ENCODE measurements at regions not wholly inside any gene's neighbourhood (a gene's known extent, or its start where the extent isn't known, plus 50 kb on each side); places are given as distances from the start of the nearest gene placed in this dataset.
"Not testable (repeated sequence)": the region's sequence is repeated elsewhere in the genome, so short reads cannot be mapped to it uniquely, and the experiment has no call there.

GRCh38 chr5:57429513-57430120, 53.0 kb downstream of the ACTBL2 start:
- intact Hi-C loops (cut with DNase I; ENCODE audit: low total_unique reads) = no loop called here

GRCh38 chr5:57429021-57429420, 53.6 kb downstream of the ACTBL2 start:
- H3K4me3 ChIP-seq; H3K27me3 ChIP-seq; intact Hi-C loops (cut with DNase I; ENCODE audit: low total_unique reads); H3K9me3 ChIP-seq; H3K4me1 ChIP-seq; H3K36me3 ChIP-seq; DNase-seq (ENCODE audit: low spot score in 2 of 2); H3K27ac ChIP-seq: not testable (repeated sequence)

More at GRCh38 chr5:57429513-57430120, 53.0 kb downstream of the ACTBL2 start:
- TF ChIP-seq POLR2A (IDR thresholded peaks at IDR 0.05) = no peak
- TF ChIP-seq, protein P1, sequence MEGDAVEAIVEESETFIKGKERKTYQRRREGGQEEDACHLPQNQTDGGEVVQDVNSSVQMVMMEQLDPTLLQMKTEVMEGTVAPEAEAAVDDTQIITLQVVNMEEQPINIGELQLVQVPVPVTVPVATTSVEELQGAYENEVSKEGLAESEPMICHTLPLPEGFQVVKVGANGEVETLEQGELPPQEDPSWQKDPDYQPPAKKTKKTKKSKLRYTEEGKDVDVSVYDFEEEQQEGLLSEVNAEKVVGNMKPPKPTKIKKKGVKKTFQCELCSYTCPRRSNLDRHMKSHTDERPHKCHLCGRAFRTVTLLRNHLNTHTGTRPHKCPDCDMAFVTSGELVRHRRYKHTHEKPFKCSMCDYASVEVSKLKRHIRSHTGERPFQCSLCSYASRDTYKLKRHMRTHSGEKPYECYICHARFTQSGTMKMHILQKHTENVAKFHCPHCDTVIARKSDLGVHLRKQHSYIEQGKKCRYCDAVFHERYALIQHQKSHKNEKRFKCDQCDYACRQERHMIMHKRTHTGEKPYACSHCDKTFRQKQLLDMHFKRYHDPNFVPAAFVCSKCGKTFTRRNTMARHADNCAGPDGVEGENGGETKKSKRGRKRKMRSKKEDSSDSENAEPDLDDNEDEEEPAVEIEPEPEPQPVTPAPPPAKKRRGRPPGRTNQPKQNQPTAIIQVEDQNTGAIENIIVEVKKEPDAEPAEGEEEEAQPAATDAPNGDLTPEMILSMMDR (IDR thresholded peaks at IDR 0.05) = no peak
- no peak for TF ChIP-seq POLR2AphosphoS5 (IDR thresholded peaks at IDR 0.05)
- no peaks in the 10 kb centered on the region for H3K9me3 ChIP-seq
- H3K27me3 ChIP-seq = no peaks in the 10 kb centered on the region
- H3K36me3 ChIP-seq = no peaks in the 10 kb centered on the region
- DNase-seq (ENCODE audit: low spot score in 2 of 2) = no peak
- no peak overlapping the region for H3K4me3 ChIP-seq
- H3K27ac ChIP-seq = no peak overlapping the region
- H3K4me1 ChIP-seq = peaks cover 2 to 6% of the 10 kb centered on the region in 2 donors

DNA sequence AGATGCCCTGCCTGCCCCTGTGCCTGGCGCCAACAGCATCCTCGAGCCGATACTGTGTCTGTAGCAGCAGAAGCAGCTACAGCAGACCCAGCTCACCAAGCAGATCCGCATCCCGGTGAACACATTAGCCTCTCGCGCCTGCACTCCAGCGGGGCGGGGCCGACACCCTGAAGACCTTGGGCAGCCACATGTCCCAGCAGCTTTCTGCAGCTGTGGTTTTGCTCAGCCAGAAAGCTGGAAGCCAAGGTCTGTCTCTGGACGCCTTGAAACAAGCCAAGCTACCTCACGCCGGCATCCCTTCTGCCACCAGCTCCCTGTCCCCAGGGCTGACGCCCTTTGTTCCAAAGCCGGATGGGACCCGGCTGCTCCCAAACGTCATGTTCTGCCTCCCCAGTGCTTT, 59.6 kb downstream of the ACTBL2 start:
- no peak overlapping the region for H3K27ac ChIP-seq
- no peaks in the 10 kb centered on the region for H3K36me3 ChIP-seq
- no peaks in the 10 kb centered on the region for H3K4me1 ChIP-seq
- DNase-seq (ENCODE audit: low spot score in 2 of 2) = no peak
- no peaks in the 10 kb centered on the region for H3K27me3 ChIP-seq
- no peak overlapping the region for H3K4me3 ChIP-seq
- intact Hi-C loops (cut with DNase I; ENCODE audit: low total_unique reads) = no loop called here
- TF ChIP-seq POLR2A (IDR thresholded peaks at IDR 0.05) (no peak), POLR2AphosphoS5 (IDR thresholded peaks at IDR 0.05) (no peak)
- TF ChIP-seq, protein P1 (IDR thresholded peaks at IDR 0.05) = no peak
- no peaks in the 10 kb centered on the region for H3K9me3 ChIP-seq

- no peaks in the 10 kb centered on the region for H3K9me3 ChIP-seq
- no peak overlapping the region for H3K27ac ChIP-seq
- no peak for TF ChIP-seq POLR2A (IDR thresholded peaks at IDR 0.05)
- H3K4me3 ChIP-seq = no peak overlapping the region
- H3K27me3 ChIP-seq = no peaks in the 10 kb centered on the region
- intact Hi-C loops (cut with DNase I; ENCODE audit: low total_unique reads) = no loop called here
- H3K4me1 ChIP-seq = no peaks in the 10 kb centered on the region
- no peaks in the 10 kb centered on the region for H3K36me3 ChIP-seq
- DNase-seq (ENCODE audit: low spot score in 2 of 2) = no peak
Measured at GRCh38 chr5:57422341-57422740, 60.3 kb downstream of the ACTBL2 start.

- no peaks in the 10 kb centered on the region for H3K27me3 ChIP-seq
- intact Hi-C loops (cut with DNase I; ENCODE audit: low total_unique reads) = no loop called here
Measured at GRCh38 chr5:57420801-57421200, 61.8 kb downstream of the ACTBL2 start.

DNA sequence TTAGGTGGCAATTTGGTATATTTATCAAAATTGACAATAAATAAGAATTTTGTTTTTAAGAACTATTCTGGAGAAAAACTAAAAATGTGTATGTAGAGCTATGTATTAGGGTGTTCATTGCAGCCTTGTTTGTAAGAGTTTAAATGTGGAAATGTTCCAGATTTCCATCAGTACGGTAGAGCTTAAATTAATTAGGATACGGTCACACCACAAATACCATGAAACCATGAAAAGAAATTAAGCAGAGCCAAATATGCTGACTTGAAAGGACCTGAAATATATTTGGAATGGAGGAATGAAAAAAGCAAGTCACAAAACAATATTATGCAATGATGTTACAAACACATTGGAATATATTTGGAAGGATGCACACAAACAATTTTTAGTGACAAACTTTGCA, 64.6 kb downstream of the ACTBL2 start:
- intact Hi-C loops (cut with DNase I; ENCODE audit: low total_unique reads) = no loop called here
- no peaks in the 10 kb centered on the region for H3K36me3 ChIP-seq

More at GRCh38 chr5:57420801-57421200, 61.8 kb downstream of the ACTBL2 start:
- Histone ChIP-seq H3K4me1 (no peaks in the 10 kb centered on the region), H3K9me3 (no peaks in the 10 kb centered on the region), H3K27ac (no peak overlapping the region), H3K36me3 (no peaks in the 10 kb centered on the region), H3K4me3 (no peak overlapping the region)
- DNase-seq (ENCODE audit: low spot score in 2 of 2) = no peak
- no peak for TF ChIP-seq POLR2A (IDR thresholded peaks at IDR 0.05)
- no peak for TF ChIP-seq POLR2AphosphoS5 (IDR thresholded peaks at IDR 0.05)
- TF ChIP-seq, protein P1 (IDR thresholded peaks at IDR 0.05) = no peak

More for the DNA sequence above, 64.6 kb downstream of the ACTBL2 start:
- Histone ChIP-seq H3K4me1 (no peaks in the 10 kb centered on the region), H3K27ac (no peak overlapping the region), H3K4me3 (no peak overlapping the region), H3K27me3 (no peaks in the 10 kb centered on the region), H3K9me3 (no peaks in the 10 kb centered on the region)
- DNase-seq (ENCODE audit: low spot score in 2 of 2) = no peak
- TF ChIP-seq POLR2AphosphoS5 (IDR thresholded peaks at IDR 0.05) (no peak), POLR2A (IDR thresholded peaks at IDR 0.05) (no peak)
- TF ChIP-seq, protein P1 (IDR thresholded peaks at IDR 0.05) = no peak
